H1 (cell line): ENCODE measurements at regions not wholly inside any gene's neighbourhood (a gene's known extent, or its start where the extent isn't known, plus 50 kb on each side); places are given as distances from the start of the nearest gene placed in this dataset.

Experiments used
- CTCF ChIA-PET: fragments of 300-600 bp; sonication (Branson Sonifier 250); formaldehyde crosslinking; loops from one replicate; lab custom pipeline; 2021; ENCODE audit not compliant: partially characterized antibody; lab: Charles Lee
- POLR2A ChIA-PET: fragments of 300-600 bp; sonication (Branson Sonifier 250); formaldehyde crosslinking; loops from one replicate; lab custom pipeline; 2021; ENCODE audit warnings: inconsistent platforms; ENCODE audit not compliant: partially characterized antibody; lab: Charles Lee
- DNase-seq, 2 experiments: peaks; one replicate each; pipeline versions ENCODE4 v3.0.0 to v3.0.0-alpha.2; 2010 to 2022; ENCODE audit warnings: low spot score in 2 of 2, low read depth in 1 of 2, mixed read lengths in 1 of 2
- FAIRE-seq: peaks from 2 replicates; lab custom pipeline; 2011; peaks lifted over from hg19 to GRCh38; lab: Jason Lieb, UNC
- H2AFZ ChIP-seq: 2 replicates; pipeline ENCODE4 v1.8.1; 2012; ENCODE audit warnings: low read length, inconsistent platforms
- H2AK5ac ChIP-seq: 2 replicates; pipeline ENCODE4 v1.6.1; 2013; ENCODE audit warnings: low read depth, low read length
- H2BK120ac ChIP-seq: replicated peaks from 2 replicates; pipeline ENCODE3; 2013; ENCODE audit warnings: low read depth, low read length, inconsistent platforms
- H2BK12ac ChIP-seq: 2 replicates; pipeline ENCODE4 v1.6.1; 2013; ENCODE audit warnings: low read depth, low read length
- H2BK15ac ChIP-seq: 2 replicates; pipeline ENCODE4 v1.6.1; 2013; ENCODE audit warnings: low read length
- H2BK20ac ChIP-seq: 2 replicates; pipeline ENCODE4 v1.6.1; 2013; ENCODE audit warnings: low read length
- H2BK5ac ChIP-seq: 2 replicates; pipeline ENCODE4 v1.6.1; 2013; ENCODE audit warnings: low read depth, low read length
- H3K14ac ChIP-seq: 2 replicates; pipeline ENCODE4 v1.6.1; 2013; ENCODE audit warnings: inconsistent platforms; ENCODE audit not compliant: insufficient read length
- H3K18ac ChIP-seq: 2 replicates; pipeline ENCODE4 v1.6.1; 2013; ENCODE audit warnings: low read length; ENCODE audit errors: extremely low read depth
- H3K23ac ChIP-seq: 2 replicates; pipeline ENCODE4 v1.6.1; 2013; ENCODE audit warnings: inconsistent platforms; ENCODE audit not compliant: insufficient read length
- H3K23me2 ChIP-seq: 2 replicates; pipeline ENCODE4 v1.6.1; 2013; ENCODE audit warnings: low read depth, low read length
- H3K27ac ChIP-seq: 2 replicates; pipeline ENCODE4 v1.6.1; 2011; ENCODE audit warnings: low read depth, low read length, inconsistent platforms
- H3K27me3 ChIP-seq, 4 experiments: replicated peaks in 1 of 4; 1 replicate in 1 of 4; 2 replicates in 3 of 4; pipeline versions ENCODE4 v1.6.1 to v1.8.1; 2011 to 2013; ENCODE audit warnings: low read length in 3 of 4, mild to moderate bottlenecking in 3 of 4, inconsistent platforms in 2 of 4, mixed read lengths in 2 of 4, moderate library complexity in 1 of 4; ENCODE audit not compliant: control insufficient read depth in 3 of 4, insufficient read depth in 3 of 4; ENCODE audit errors: extremely low read depth in 1 of 4
- H3K36me3 ChIP-seq, 4 experiments: 2 replicates each; pipeline versions ENCODE4 v1.6.1 to v1.8.1; 2011 to 2013; ENCODE audit warnings: mild to moderate bottlenecking in 4 of 4, low read length in 3 of 4, moderate library complexity in 2 of 4, control low read depth in 1 of 4, inconsistent platforms in 1 of 4; ENCODE audit not compliant: insufficient read depth in 4 of 4, control insufficient read depth in 2 of 4
- H3K4ac ChIP-seq: replicated peaks from 2 replicates; pipeline ENCODE3; 2013; ENCODE audit warnings: low read length, low read depth, mixed read lengths, inconsistent platforms; ENCODE audit not compliant: insufficient read length
- H3K4me1 ChIP-seq, 4 experiments: replicated peaks in 1 of 4; 1 replicate in 1 of 4; 2 replicates in 3 of 4; pipeline versions ENCODE4 v1.6.1 to v1.8.1; 2011 to 2013; ENCODE audit warnings: low read length in 3 of 4, inconsistent platforms in 2 of 4, mixed read lengths in 1 of 4; ENCODE audit not compliant: insufficient read depth in 4 of 4, control insufficient read depth in 3 of 4
- H3K4me2 ChIP-seq, 2 experiments: 2 replicates each; pipeline versions ENCODE4 v1.6.1 to v1.8.1; 2011 to 2013; ENCODE audit warnings: low read depth in 2 of 2, low read length in 2 of 2, control low read depth in 1 of 2, inconsistent platforms in 1 of 2, mild to moderate bottlenecking in 1 of 2; ENCODE audit not compliant: insufficient read depth in 1 of 2
- H3K4me3 ChIP-seq, 4 experiments: fragments of 200-600, 300-600 bp in 1 of 4; sonication (generic), shearing (Covaris generic), sonication (Bioruptor Twin) in 1 of 4; 2 replicates each; pipeline versions ENCODE4 v1.5.1 to v1.8.1; 2011 to 2016; ENCODE audit warnings: low read length in 4 of 4, low read depth in 3 of 4, control low read depth in 2 of 4, inconsistent platforms in 2 of 4, mild to moderate bottlenecking in 2 of 4, mixed read lengths in 1 of 4, moderate library complexity in 1 of 4; ENCODE audit not compliant: insufficient read depth in 2 of 4; ENCODE audit errors: extremely low read depth in 1 of 4
- H3K56ac ChIP-seq: replicated peaks from 2 replicates; pipeline ENCODE3; 2013; ENCODE audit warnings: low read depth, mild to moderate bottlenecking, mixed read lengths, low read length, inconsistent platforms; ENCODE audit not compliant: insufficient read length
- H3K79me1 ChIP-seq: 2 replicates; pipeline ENCODE4 v1.6.1; 2013; ENCODE audit warnings: low read depth, low read length, control low read depth
- H3K79me2 ChIP-seq, 2 experiments: 2 replicates each; pipeline versions ENCODE4 v1.6.1 to v1.8.1; 2012 to 2013; ENCODE audit warnings: low read length in 2 of 2, mild to moderate bottlenecking in 2 of 2, inconsistent platforms in 1 of 2; ENCODE audit not compliant: insufficient read depth in 2 of 2, control insufficient read depth in 1 of 2
- H3K9ac ChIP-seq, 4 experiments: replicated peaks in 1 of 4; 1 replicate in 1 of 4; 2 replicates in 3 of 4; pipeline versions ENCODE4 v1.6.1 to v1.8.1; 2011 to 2013; ENCODE audit warnings: low read depth in 3 of 4, low read length in 3 of 4, control low read depth in 2 of 4, mild to moderate bottlenecking in 2 of 4, moderate library complexity in 2 of 4, inconsistent platforms in 1 of 4; ENCODE audit errors: extremely low read depth in 1 of 4
- H3K9me3 ChIP-seq, 2 experiments: 2 replicates each; pipeline versions ENCODE4 v1.6.1 to v1.8.1; 2012 to 2013; ENCODE audit warnings: mild to moderate bottlenecking in 2 of 2, moderate library complexity in 2 of 2, control low read depth in 1 of 2, inconsistent platforms in 1 of 2, low read depth in 1 of 2, low read length in 1 of 2, mixed read lengths in 1 of 2; ENCODE audit not compliant: insufficient read depth in 2 of 2
- H4K20me1 ChIP-seq, 2 experiments: replicated peaks in 1 of 2; 2 replicates each; pipeline versions ENCODE3 to v1.8.1; 2011 to 2013; ENCODE audit warnings: inconsistent platforms in 2 of 2, low read length in 2 of 2, mild to moderate bottlenecking in 1 of 2; ENCODE audit not compliant: insufficient read depth in 2 of 2, control insufficient read depth in 1 of 2
- H4K5ac ChIP-seq: 2 replicates; pipeline ENCODE4 v1.6.1; 2013; ENCODE audit warnings: low read length, low read depth, mixed read lengths, inconsistent platforms; ENCODE audit not compliant: insufficient read length
- H4K8ac ChIP-seq: 2 replicates; pipeline ENCODE4 v1.8.0; 2013; ENCODE audit warnings: mild to moderate bottlenecking, moderate library complexity, low read length, inconsistent platforms; ENCODE audit not compliant: insufficient read depth; ENCODE audit errors: extremely low read depth
- H4K91ac ChIP-seq: replicated peaks from 2 replicates; pipeline ENCODE3; 2013; ENCODE audit warnings: low read length, mixed read lengths, inconsistent platforms; ENCODE audit not compliant: insufficient read length
- RAD21 ChIP-seq, 2 experiments: IDR thresholded peaks in 1 of 2; conservative IDR thresholded peaks in 1 of 2; 2 replicates each; pipeline ENCODE4 v1.6.1; 2011; ENCODE audit warnings: low read depth in 2 of 2, low read length in 2 of 2, improper control_type of control experiment in 1 of 2, inconsistent platforms in 1 of 2, mild to moderate bottlenecking in 1 of 2, moderate library complexity in 1 of 2
- TEAD4 ChIP-seq: IDR thresholded peaks from 2 replicates; pipeline ENCODE4 v1.6.1; 2012; ENCODE audit warnings: low read depth, low read length, inconsistent platforms, mixed read lengths
- WGBS, 2 experiments: shearing (Covaris generic) in 1 of 2; methylation state at CpG; one replicate each; pipeline versions ENCODE4 v1.1.6 to v1.1.7; 2013 to 2015; ENCODE audit warnings: low lambda C conversion rate in 2 of 2, mixed read lengths in 2 of 2, inconsistent platforms in 1 of 2, low coverage in 1 of 2, missing lambda C conversion rate in 1 of 2; ENCODE audit not compliant: insufficient replicate concordance in 2 of 2, insufficient coverage in 1 of 2, insufficient read length in 1 of 2; ENCODE audit errors: extremely low coverage in 1 of 2, missing lambda C conversion rate in 1 of 2; 5-methylcytosine and 5-hydroxymethylcytosine counted together
- TF ChIP-seq, protein P1 (sequence below), 3 experiments: IDR thresholded peaks; 1 replicate in 2 of 3; 2 replicates in 1 of 3; pipeline versions ENCODE4 v1.5.1 to v1.6.1; 2011; ENCODE audit warnings: low read length in 3 of 3, mild to moderate bottlenecking in 3 of 3, inconsistent platforms in 2 of 3, low read depth in 1 of 3, moderate library complexity in 1 of 3; ENCODE audit not compliant: insufficient read depth in 1 of 3; ENCODE audit errors: control extremely low read depth in 1 of 3

DNA sequence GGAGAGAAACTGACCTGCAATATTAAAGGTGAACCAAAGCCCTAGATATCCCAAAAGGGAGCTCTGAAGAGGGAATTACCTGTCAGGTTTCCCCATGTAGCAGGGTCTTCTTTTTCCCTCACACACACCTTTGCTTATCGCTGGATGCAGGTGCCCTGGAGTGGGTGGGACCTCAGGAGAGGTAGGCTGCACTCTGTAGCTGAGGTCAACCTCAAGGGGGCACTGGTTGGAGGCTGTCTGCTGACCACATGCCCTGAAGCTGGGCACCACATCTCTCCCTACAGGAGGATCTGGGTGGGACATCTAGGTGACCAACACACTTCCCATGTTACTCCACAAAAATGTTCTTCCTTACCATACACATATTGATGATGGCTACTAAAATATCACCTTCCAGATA, 298.7 kb upstream of the USP25 start:
- no peaks in the 10 kb centered on the region for H3K36me3 ChIP-seq
- H4K20me1 ChIP-seq: no peaks in the 10 kb centered on the region
- ChIA-PET CTCF (interaction anchor here (0.6 to 2.2 kb wide), 8 partner anchors 8 to 567 kb away, joined by 3 to 8 read pairs (median 3); no protein-coding TSS in a partner anchor), POLR2A (no interaction called here)
- H2BK120ac ChIP-seq: no peak overlapping the region
- no peak overlapping the region for H2BK20ac ChIP-seq
- H3K27me3 ChIP-seq: no peaks in the 10 kb centered on the region
- no peaks in the 10 kb centered on the region for H3K9me3 ChIP-seq
- no peak overlapping the region for H4K5ac ChIP-seq
- no peak overlapping the region for H4K91ac ChIP-seq
- no peak overlapping the region for H3K4me2 ChIP-seq
- no peak overlapping the region for H4K8ac ChIP-seq
- no peak overlapping the region for H3K23ac ChIP-seq
- H3K4me1 ChIP-seq: peaks cover 0 to 2% (median 0%) of the 10 kb centered on the region in 4 experiments; a peak in 1 of 7 replicates
- H2BK12ac ChIP-seq: no peak overlapping the region
- no peak overlapping the region for H3K4ac ChIP-seq
- H3K56ac ChIP-seq: no peak overlapping the region
- H3K79me1 ChIP-seq: no peaks in the 10 kb centered on the region
- no peak overlapping the region for H2BK15ac ChIP-seq
- no peak overlapping the region for H3K4me3 ChIP-seq
- H2AFZ ChIP-seq: no peak overlapping the region
- H3K14ac ChIP-seq: no peak overlapping the region
- no peaks in the 10 kb centered on the region for H3K23me2 ChIP-seq
- no peak for DNase-seq
- H3K9ac ChIP-seq: no peak overlapping the region
- H2AK5ac ChIP-seq: no peak overlapping the region
- TF ChIP-seq, protein P1, sequence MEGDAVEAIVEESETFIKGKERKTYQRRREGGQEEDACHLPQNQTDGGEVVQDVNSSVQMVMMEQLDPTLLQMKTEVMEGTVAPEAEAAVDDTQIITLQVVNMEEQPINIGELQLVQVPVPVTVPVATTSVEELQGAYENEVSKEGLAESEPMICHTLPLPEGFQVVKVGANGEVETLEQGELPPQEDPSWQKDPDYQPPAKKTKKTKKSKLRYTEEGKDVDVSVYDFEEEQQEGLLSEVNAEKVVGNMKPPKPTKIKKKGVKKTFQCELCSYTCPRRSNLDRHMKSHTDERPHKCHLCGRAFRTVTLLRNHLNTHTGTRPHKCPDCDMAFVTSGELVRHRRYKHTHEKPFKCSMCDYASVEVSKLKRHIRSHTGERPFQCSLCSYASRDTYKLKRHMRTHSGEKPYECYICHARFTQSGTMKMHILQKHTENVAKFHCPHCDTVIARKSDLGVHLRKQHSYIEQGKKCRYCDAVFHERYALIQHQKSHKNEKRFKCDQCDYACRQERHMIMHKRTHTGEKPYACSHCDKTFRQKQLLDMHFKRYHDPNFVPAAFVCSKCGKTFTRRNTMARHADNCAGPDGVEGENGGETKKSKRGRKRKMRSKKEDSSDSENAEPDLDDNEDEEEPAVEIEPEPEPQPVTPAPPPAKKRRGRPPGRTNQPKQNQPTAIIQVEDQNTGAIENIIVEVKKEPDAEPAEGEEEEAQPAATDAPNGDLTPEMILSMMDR (IDR thresholded peaks at IDR 0.05; ENCODE audit: control extremely low read depth in 1 of 3, insufficient read depth in 1 of 3, low read depth in 1 of 3, low read length in 3 of 3): peak; percentile 44 to 70 (median 49)
- TF ChIP-seq RAD21 (IDR thresholded peaks at IDR 0.05 in 1 of 2, conservative IDR thresholded peaks at IDR 0.05 in 1 of 2; ENCODE audit: low read depth in 2 of 2, low read length in 2 of 2) (peak; percentile 27 to 48; a peak in 1 of 4 replicates), TEAD4 (no peak)
- H3K27ac ChIP-seq: no peak overlapping the region
- FAIRE-seq: no peak
- no peaks in the 10 kb centered on the region for H3K79me2 ChIP-seq
- no peak overlapping the region for H3K18ac ChIP-seq
- 75% methylated on average over 1 of the region's 1 CpG; no CpG with 5 or more reads in 1 of the 2 experiments for WGBS, 2 experiments
- H2BK5ac ChIP-seq: no peak overlapping the region
